HG02852 (cell line): ENCODE measurements at regions not wholly inside any gene's neighbourhood (a gene's known extent, or its start where the extent isn't known, plus 50 kb on each side); places are given as distances from the start of the nearest gene placed in this dataset.
"Not testable (repeated sequence)": the region's sequence is repeated elsewhere in the genome, so short reads cannot be mapped to it uniquely, and the experiment has no call there.

ENCODE experiments used
- ATAC-seq: cut with Tn5 transposase; IDR thresholded peaks from one replicate; pipeline ENCODE4 v1.9.1; 2021; ENCODE audit warnings: mild to moderate bottlenecking, moderate library complexity; ENCODE audit not compliant: unreplicated experiment

GRCh38 chr20:30386099-30386498 lies 871.4 kb upstream of the DEFB115 start:
- not testable (repeated sequence) for ATAC-seq

GRCh38 chr20:30387823-30388222 lies 869.6 kb upstream of the DEFB115 start:
- ATAC-seq: not testable (repeated sequence)

GRCh38 chr20:30393523-30393922 lies 863.9 kb upstream of the DEFB115 start:
- not testable (repeated sequence) for ATAC-seq

- ATAC-seq: not testable (repeated sequence)
Observed at GRCh38 chr20:30397111-30397510, 860.4 kb upstream of the DEFB115 start.

- not testable (repeated sequence) for ATAC-seq
Observed at GRCh38 chr20:30405061-30405460, 852.4 kb upstream of the DEFB115 start.

- not testable (repeated sequence) for ATAC-seq
Observed at GRCh38 chr20:30405585-30405984, 851.9 kb upstream of the DEFB115 start.

GRCh38 chr20:30406370-30406769 lies 851.1 kb upstream of the DEFB115 start:
- ATAC-seq: not testable (repeated sequence)

GRCh38 chr20:30412972-30413371 lies 844.5 kb upstream of the DEFB115 start:
- ATAC-seq: no peak

GRCh38 chr20:30417387-30417786 lies 840.1 kb upstream of the DEFB115 start:
- not testable (repeated sequence) for ATAC-seq

- not testable (repeated sequence) for ATAC-seq
Observed at GRCh38 chr20:30418378-30418777, 839.1 kb upstream of the DEFB115 start.

GRCh38 chr20:30419466-30419865 lies 838.0 kb upstream of the DEFB115 start:
- no peak for ATAC-seq

- ATAC-seq: not testable (repeated sequence)
Observed at GRCh38 chr20:30419871-30420420, 837.5 kb upstream of the DEFB115 start.
